SU-DHL-6 (cell line): ENCODE measurements at regions not wholly inside any gene's neighbourhood (a gene's known extent, or its start where the extent isn't known, plus 50 kb on each side); places are given as distances from the start of the nearest gene placed in this dataset.

Experiments used
- H2AFZ ChIP-seq: fragments of 200-600 bp; sonication (generic); 2 replicates; pipeline ENCODE4 v1.6.1; 2014; ENCODE audit warnings: low read depth, mild to moderate bottlenecking, moderate library complexity, mixed read lengths, antibody characterized with exemption, low read length; ENCODE audit not compliant: severe bottlenecking
- H3F3A ChIP-seq: fragments of 200-600 bp; shearing (Covaris generic); 2 replicates; pipeline ENCODE4 v1.6.0; 2016; ENCODE audit warnings: antibody characterized with exemption, mild to moderate bottlenecking; ENCODE audit not compliant: insufficient read depth
- H3K27ac ChIP-seq: fragments of 200-600 bp; sonication (generic); 2 replicates; pipeline ENCODE4 v1.5.1; 2016; ENCODE audit warnings: low read depth, mild to moderate bottlenecking, low read length, moderate library complexity, mixed read lengths
- H3K27me3 ChIP-seq: fragments of 200-600 bp; sonication (generic), shearing (Covaris generic); 2 replicates; pipeline ENCODE4 v1.6.0; 2014; ENCODE audit warnings: mild to moderate bottlenecking, low read length
- H3K36me3 ChIP-seq: fragments of 200-600 bp; sonication (generic); 2 replicates; pipeline ENCODE4 v1.6.1; 2014; ENCODE audit warnings: mild to moderate bottlenecking, low read length, mixed read lengths
- H3K4me2 ChIP-seq: fragments of 300-600, 200-600 bp; shearing (Covaris generic), sonication (generic); 2 replicates; pipeline ENCODE4 v1.6.0; 2014; ENCODE audit warnings: low read length, low read depth, mild to moderate bottlenecking; ENCODE audit not compliant: poor library complexity, severe bottlenecking
- H3K4me3 ChIP-seq: fragments of 200-600 bp; sonication (generic); 2 replicates; pipeline ENCODE4 v1.5.1; 2014; ENCODE audit warnings: antibody characterized with exemption, low read length, mild to moderate bottlenecking, mixed read lengths; ENCODE audit not compliant: insufficient read depth, poor library complexity, severe bottlenecking
- H3K79me2 ChIP-seq: fragments of 200-600 bp; sonication (generic); 2 replicates; pipeline ENCODE4 v1.6.1; 2014; ENCODE audit warnings: mild to moderate bottlenecking, low read length, moderate library complexity; ENCODE audit not compliant: insufficient read depth
- H3K9ac ChIP-seq: fragments of 200-600 bp; sonication (generic); 2 replicates; pipeline ENCODE4 v1.7.0; 2014; ENCODE audit warnings: mild to moderate bottlenecking, low read length
- H3K9me2 ChIP-seq: fragments of 200-600 bp; sonication (generic); replicated peaks from 2 replicates; pipeline ENCODE4 v1.6.1; 2014; ENCODE audit warnings: low read length; ENCODE audit not compliant: insufficient read depth
- H3K9me3 ChIP-seq: fragments of 200-600 bp; sonication (generic); 2 replicates; pipeline ENCODE4 v1.6.1; 2014; ENCODE audit warnings: low read length, mixed read lengths; ENCODE audit not compliant: insufficient read depth
- H4K20me1 ChIP-seq: fragments of 200-600 bp; sonication (generic); 2 replicates; pipeline ENCODE4 v1.6.1; 2014; ENCODE audit warnings: low read depth, mild to moderate bottlenecking, antibody characterized with exemption, low read length, moderate library complexity, mixed read lengths
- EZH2phosphoT487 ChIP-seq: fragments of 200-600 bp; sonication (generic), shearing (Covaris generic); conservative IDR thresholded peaks from 2 replicates; pipeline ENCODE4 v1.6.1; 2018; ENCODE audit warnings: mild to moderate bottlenecking, antibody characterized with exemption, low read length, moderate library complexity, mixed read lengths
- TF ChIP-seq, protein P1 (sequence below): fragments of 200-600 bp; sonication (generic); IDR thresholded peaks from one replicate; pipeline ENCODE4 v1.5.1; 2017; ENCODE audit warnings: antibody characterized with exemption, mild to moderate bottlenecking, low read length, moderate library complexity; ENCODE audit not compliant: insufficient read depth, poor library complexity, severe bottlenecking

DNA sequence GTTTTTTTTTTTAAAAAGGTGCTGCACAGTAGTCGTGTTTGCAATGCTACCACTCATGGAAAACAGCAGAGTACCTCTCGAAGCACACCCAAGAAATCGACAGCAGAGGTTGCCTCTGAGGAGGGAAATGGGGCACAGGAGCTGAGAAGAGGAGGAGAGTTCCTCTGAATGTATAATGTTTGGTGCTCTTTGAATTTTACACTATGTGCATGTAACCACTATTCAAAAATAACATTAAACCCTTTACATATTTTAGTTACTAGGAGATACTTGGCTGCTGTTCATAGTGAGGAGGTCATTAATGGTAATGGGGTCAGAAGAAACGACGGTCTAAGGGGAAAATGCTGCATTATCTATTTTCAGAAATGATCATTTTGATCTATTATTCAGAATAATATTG, 129.4 kb upstream of the CLEC14A start:
- no peaks in the 10 kb centered on the region for H3K9me3 ChIP-seq
- H3K36me3 ChIP-seq: no peaks in the 10 kb centered on the region
- TF ChIP-seq, protein P1, sequence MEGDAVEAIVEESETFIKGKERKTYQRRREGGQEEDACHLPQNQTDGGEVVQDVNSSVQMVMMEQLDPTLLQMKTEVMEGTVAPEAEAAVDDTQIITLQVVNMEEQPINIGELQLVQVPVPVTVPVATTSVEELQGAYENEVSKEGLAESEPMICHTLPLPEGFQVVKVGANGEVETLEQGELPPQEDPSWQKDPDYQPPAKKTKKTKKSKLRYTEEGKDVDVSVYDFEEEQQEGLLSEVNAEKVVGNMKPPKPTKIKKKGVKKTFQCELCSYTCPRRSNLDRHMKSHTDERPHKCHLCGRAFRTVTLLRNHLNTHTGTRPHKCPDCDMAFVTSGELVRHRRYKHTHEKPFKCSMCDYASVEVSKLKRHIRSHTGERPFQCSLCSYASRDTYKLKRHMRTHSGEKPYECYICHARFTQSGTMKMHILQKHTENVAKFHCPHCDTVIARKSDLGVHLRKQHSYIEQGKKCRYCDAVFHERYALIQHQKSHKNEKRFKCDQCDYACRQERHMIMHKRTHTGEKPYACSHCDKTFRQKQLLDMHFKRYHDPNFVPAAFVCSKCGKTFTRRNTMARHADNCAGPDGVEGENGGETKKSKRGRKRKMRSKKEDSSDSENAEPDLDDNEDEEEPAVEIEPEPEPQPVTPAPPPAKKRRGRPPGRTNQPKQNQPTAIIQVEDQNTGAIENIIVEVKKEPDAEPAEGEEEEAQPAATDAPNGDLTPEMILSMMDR: no peak
- no peak for TF ChIP-seq EZH2phosphoT487
- no peak overlapping the region for H3K27ac ChIP-seq
- H3K9ac ChIP-seq: no peak overlapping the region
- H3F3A ChIP-seq: no peaks in the 10 kb centered on the region
- no peaks in the 10 kb centered on the region for H3K79me2 ChIP-seq
- no peaks in the 10 kb centered on the region for H3K9me2 ChIP-seq
- no peaks in the 10 kb centered on the region for H3K27me3 ChIP-seq
- H3K4me2 ChIP-seq: no peak overlapping the region
- no peak overlapping the region for H2AFZ ChIP-seq
- H4K20me1 ChIP-seq: no peaks in the 10 kb centered on the region
- no peak overlapping the region for H3K4me3 ChIP-seq

DNA sequence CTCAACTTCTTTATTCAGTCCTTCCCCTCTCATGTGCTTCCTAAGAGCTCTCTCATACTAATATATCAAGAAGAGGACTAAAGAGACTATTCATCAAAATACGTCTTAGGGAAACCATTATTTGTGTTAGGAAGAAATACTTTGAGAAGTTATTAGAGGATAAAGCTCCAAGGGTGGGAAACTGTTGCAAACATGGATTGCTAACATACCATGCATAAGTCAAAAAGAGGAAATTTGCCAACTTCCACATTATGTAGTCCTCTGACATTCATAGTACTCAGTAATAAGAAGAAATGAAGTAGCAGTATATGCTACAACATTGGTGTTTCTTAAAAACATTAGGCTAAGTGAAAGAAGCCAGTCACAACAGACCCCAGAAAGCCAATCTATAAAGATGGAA, 128.8 kb upstream of the CLEC14A start:
- no peak overlapping the region for H3K9ac ChIP-seq
- H2AFZ ChIP-seq: no peak overlapping the region
- H3K9me2 ChIP-seq: no peaks in the 10 kb centered on the region
- no peaks in the 10 kb centered on the region for H4K20me1 ChIP-seq
- H3K4me2 ChIP-seq: no peak overlapping the region
- H3K79me2 ChIP-seq: no peaks in the 10 kb centered on the region
- H3K27ac ChIP-seq: no peak overlapping the region
- no peaks in the 10 kb centered on the region for H3K36me3 ChIP-seq
- H3F3A ChIP-seq: no peaks in the 10 kb centered on the region
- H3K27me3 ChIP-seq: no peaks in the 10 kb centered on the region
- H3K9me3 ChIP-seq: no peaks in the 10 kb centered on the region
- H3K4me3 ChIP-seq: no peak overlapping the region
- no peak for TF ChIP-seq EZH2phosphoT487
- TF ChIP-seq, protein P1: no peak

DNA sequence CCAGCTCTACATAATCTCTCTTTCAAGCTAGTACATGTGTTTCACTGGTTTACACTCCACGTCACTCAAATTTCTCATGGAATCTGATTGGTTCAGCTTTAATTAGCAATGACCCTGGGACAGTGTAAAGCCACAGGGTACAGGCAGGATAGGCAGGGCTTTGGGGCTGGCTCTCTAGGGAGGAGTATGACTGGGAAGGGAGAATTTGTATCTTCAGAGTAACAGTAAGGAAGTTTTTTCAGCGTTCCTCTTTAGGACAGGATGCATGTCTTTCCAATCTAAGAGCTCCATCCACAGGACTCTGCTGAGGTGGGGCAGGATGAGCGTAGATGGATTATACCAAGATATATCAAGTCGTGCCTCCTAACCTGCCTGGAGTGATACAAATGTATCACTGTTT, 112.0 kb upstream of the CLEC14A start:
- no peak for TF ChIP-seq EZH2phosphoT487
- TF ChIP-seq, protein P1: no peak
- Histone ChIP-seq H3K9ac (no peak overlapping the region), H4K20me1 (no peaks in the 10 kb centered on the region), H3F3A (no peaks in the 10 kb centered on the region), H3K36me3 (no peaks in the 10 kb centered on the region), H2AFZ (no peak overlapping the region), H3K9me2 (no peaks in the 10 kb centered on the region), H3K4me3 (no peak overlapping the region), H3K4me2 (no peak overlapping the region), H3K79me2 (no peaks in the 10 kb centered on the region), H3K27ac (no peak overlapping the region), H3K9me3 (no peaks in the 10 kb centered on the region), H3K27me3 (no peaks in the 10 kb centered on the region)
